ENCODE measurements at regions not wholly inside any gene's neighbourhood (a gene's known extent, or its start where the extent isn't known, plus 50 kb on each side); places are given as distances from the start of the nearest gene placed in this dataset.

DNA sequence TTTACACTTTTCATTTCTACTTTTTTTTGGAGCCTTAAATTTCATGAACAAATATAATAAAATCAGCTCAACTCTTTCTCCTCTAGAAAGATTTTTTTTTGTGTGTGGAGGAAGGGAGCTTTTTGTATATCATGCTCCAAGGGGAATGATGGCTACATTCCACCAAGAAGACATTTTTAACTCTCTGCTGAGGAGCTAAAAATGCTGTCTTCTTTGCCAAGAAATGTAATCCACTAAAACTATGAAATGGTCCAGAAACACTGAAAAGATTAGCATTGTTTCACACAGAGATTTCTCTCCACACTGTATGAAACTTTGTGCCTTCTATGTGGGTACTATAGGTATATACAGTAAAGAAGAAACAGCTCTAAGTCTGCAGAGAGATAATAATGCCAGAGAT lies 74.1 kb upstream of the ANK3 start:
- DNase-seq (no peak), ATAC-seq (no peak)
- no peaks in the 10 kb centered on the region for H3K27me3 Mint-ChIP-seq (ENCODE audit: low read depth)
- H3K9me3 Mint-ChIP-seq, result no peaks in the 10 kb centered on the region
- peaks cover 1% of the 10 kb centered on the region for H3K4me1 Mint-ChIP-seq (ENCODE audit: low read depth)
- no peaks in the 10 kb centered on the region for H3K36me3 Mint-ChIP-seq (ENCODE audit: insufficient read depth)
- no peak overlapping the region for H3K4me3 Mint-ChIP-seq

- no peak for ATAC-seq
- Mint-ChIP-seq H3K9me3 (no peaks in the 10 kb centered on the region), H3K4me1 (ENCODE audit: low read depth) (peaks cover 2% of the 10 kb centered on the region), H3K27me3 (ENCODE audit: low read depth) (no peaks in the 10 kb centered on the region), H3K4me3 (no peak overlapping the region), H3K36me3 (ENCODE audit: insufficient read depth) (no peaks in the 10 kb centered on the region)
- no peak for DNase-seq
These were observed 72.0 kb upstream of the ANK3 start for GRCh38 chr10:60461688-60462087.

- H3K9me3 Mint-ChIP-seq, result no peaks in the 10 kb centered on the region
- no peaks in the 10 kb centered on the region for H3K36me3 Mint-ChIP-seq (ENCODE audit: insufficient read depth)
- DNase-seq (no peak), ATAC-seq (no peak)
- no peak overlapping the region for H3K4me3 Mint-ChIP-seq
- H3K27me3 Mint-ChIP-seq (ENCODE audit: low read depth), result no peaks in the 10 kb centered on the region
- peaks cover 5% of the 10 kb centered on the region for H3K4me1 Mint-ChIP-seq (ENCODE audit: low read depth)
These were observed 70.2 kb upstream of the ANK3 start for GRCh38 chr10:60459701-60460457.

- Mint-ChIP-seq H3K4me3 (no peak overlapping the region), H3K36me3 (ENCODE audit: insufficient read depth) (no peaks in the 10 kb centered on the region), H3K4me1 (ENCODE audit: low read depth) (peaks cover 9% of the 10 kb centered on the region), H3K9me3 (no peaks in the 10 kb centered on the region), H3K27me3 (ENCODE audit: low read depth) (no peaks in the 10 kb centered on the region)
- no peak for ATAC-seq
- DNase-seq, result no peak
These were observed 66.4 kb upstream of the ANK3 start for GRCh38 chr10:60456053-60456452.

DNA sequence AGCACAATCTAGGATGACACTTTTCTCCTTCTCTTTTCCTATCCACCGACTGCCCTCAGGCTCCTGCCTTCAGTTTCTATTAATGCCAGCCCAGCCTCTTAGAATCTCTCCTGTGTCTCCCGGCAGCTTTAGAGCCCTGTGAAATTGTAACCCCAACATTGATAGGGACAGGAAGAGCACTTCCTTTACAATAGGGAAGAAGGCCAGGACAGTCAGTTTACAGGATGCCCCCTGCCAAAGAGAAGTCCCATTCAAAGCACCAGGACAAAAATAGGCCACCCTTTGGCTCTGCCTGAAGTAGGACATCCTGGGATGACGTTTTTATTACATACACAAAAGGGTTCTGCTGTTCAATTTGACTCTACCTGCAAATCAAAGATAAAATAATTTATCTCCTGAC lies 64.7 kb upstream of the ANK3 start:
- H3K4me3 Mint-ChIP-seq, result no peak overlapping the region
- H3K9me3 Mint-ChIP-seq, result no peaks in the 10 kb centered on the region
- H3K4me1 Mint-ChIP-seq (ENCODE audit: low read depth), result peaks cover 9% of the 10 kb centered on the region
- peaks cover 4% of the 10 kb centered on the region for H3K36me3 Mint-ChIP-seq (ENCODE audit: insufficient read depth)
- no peaks in the 10 kb centered on the region for H3K27me3 Mint-ChIP-seq (ENCODE audit: low read depth)
- no peak for ATAC-seq
- DNase-seq, result no peak

GRCh38 chr10:60453036-60453435 lies 63.4 kb upstream of the ANK3 start:
- Mint-ChIP-seq H3K4me1 (ENCODE audit: low read depth) (peaks cover 9% of the 10 kb centered on the region), H3K9me3 (no peaks in the 10 kb centered on the region), H3K4me3 (no peak overlapping the region), H3K27me3 (ENCODE audit: low read depth) (no peaks in the 10 kb centered on the region), H3K36me3 (ENCODE audit: insufficient read depth) (peaks cover 4% of the 10 kb centered on the region)
- ATAC-seq (no peak), DNase-seq (no peak)

DNA sequence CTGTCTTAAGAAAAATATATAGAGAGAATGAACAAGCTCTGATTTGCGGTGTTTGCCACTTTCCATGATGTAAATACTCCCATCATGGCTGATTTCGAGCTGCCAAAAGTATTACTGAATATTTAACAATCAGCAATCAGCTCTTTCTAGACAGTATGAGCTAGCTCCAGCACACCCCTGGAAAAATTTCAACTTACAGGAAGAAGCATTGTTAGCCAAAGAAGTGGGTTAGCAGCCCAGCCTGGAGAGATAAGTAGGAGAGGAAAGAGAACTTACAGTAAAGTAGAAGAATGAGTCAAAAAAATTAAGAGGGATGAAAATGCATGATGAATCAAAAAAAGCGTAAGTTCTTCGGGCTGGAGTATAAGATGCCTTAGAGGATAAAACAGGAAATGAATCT lies 60.6 kb upstream of the ANK3 start:
- DNase-seq (no peak), ATAC-seq (no peak)
- H3K36me3 Mint-ChIP-seq (ENCODE audit: insufficient read depth), result peaks cover 4% of the 10 kb centered on the region
- peaks cover 17% of the 10 kb centered on the region for H3K4me1 Mint-ChIP-seq (ENCODE audit: low read depth)
- H3K27me3 Mint-ChIP-seq (ENCODE audit: low read depth), result no peaks in the 10 kb centered on the region
- no peaks in the 10 kb centered on the region for H3K9me3 Mint-ChIP-seq
- no peak overlapping the region for H3K4me3 Mint-ChIP-seq

DNA sequence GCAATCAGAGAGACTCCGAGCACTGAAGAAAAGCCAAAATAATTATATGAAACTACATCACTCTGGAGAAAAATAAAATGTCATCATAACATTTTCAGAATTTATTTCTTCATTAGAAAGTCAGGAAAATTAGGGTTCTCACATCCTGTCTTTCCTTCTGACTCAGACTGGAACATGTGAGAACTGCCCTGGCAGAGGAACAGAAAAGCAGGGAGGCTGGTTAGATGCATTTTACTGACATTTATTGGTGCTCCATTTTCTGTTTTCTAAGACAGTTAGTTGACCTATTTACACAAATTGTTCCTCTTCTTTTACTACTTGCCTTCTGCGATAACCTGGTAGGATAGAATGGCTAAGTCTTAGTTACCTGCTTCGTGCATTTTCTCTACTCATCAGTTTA lies 58.6 kb upstream of the ANK3 start:
- no peak overlapping the region for H3K4me3 Mint-ChIP-seq
- peaks cover 4% of the 10 kb centered on the region for H3K36me3 Mint-ChIP-seq (ENCODE audit: insufficient read depth)
- H3K9me3 Mint-ChIP-seq, result no peaks in the 10 kb centered on the region
- no peak for ATAC-seq
- H3K27me3 Mint-ChIP-seq (ENCODE audit: low read depth), result no peaks in the 10 kb centered on the region
- peaks cover 13% of the 10 kb centered on the region for H3K4me1 Mint-ChIP-seq (ENCODE audit: low read depth)
- no peak for DNase-seq

GRCh38 chr10:60446851-60447250 lies 57.2 kb upstream of the ANK3 start:
- ATAC-seq, result no peak
- peaks cover 13% of the 10 kb centered on the region for H3K4me1 Mint-ChIP-seq (ENCODE audit: low read depth)
- no peak overlapping the region for H3K4me3 Mint-ChIP-seq
- H3K27me3 Mint-ChIP-seq (ENCODE audit: low read depth), result no peaks in the 10 kb centered on the region
- no peak for DNase-seq
- H3K36me3 Mint-ChIP-seq (ENCODE audit: insufficient read depth), result peaks cover 4% of the 10 kb centered on the region
- no peaks in the 10 kb centered on the region for H3K9me3 Mint-ChIP-seq

- ATAC-seq, result no peak
- Mint-ChIP-seq H3K36me3 (ENCODE audit: insufficient read depth) (peaks cover 4% of the 10 kb centered on the region), H3K9me3 (no peaks in the 10 kb centered on the region), H3K4me3 (no peak overlapping the region), H3K27me3 (ENCODE audit: low read depth) (no peaks in the 10 kb centered on the region), H3K4me1 (ENCODE audit: low read depth) (peaks cover 13% of the 10 kb centered on the region)
- DNase-seq, result no peak
These were observed 56.6 kb upstream of the ANK3 start for GRCh38 chr10:60446070-60446833.

DNA sequence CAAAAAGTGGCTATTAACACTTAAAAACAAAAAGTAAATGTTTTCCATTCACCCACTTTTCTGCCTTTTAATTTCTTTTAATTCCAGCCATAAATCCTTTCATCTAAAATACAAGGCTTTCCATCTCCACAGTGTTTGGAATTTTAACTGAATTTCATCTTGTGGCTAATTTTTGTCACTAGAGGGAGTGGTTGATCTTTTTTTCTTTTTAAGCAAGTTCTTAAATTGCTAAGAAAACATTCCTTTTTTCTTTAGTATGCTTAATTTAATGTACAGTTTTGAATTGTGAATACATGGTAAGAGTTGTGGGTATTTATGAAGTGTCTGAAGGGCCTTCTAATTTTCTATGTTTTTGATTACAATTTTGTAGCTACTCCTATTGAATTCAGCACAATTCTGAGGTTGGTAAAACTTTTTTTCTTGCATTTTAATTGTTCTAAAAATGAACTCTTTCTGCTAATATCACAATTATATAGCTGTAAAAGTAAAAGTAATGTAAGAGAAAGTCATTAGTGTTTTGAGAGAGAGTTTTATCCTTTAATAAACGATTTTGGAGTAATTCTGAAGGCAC lies 54.9 kb upstream of the ANK3 start:
- ATAC-seq, result no peak
- Mint-ChIP-seq H3K9me3 (no peaks in the 10 kb centered on the region), H3K4me3 (no peak overlapping the region), H3K36me3 (ENCODE audit: insufficient read depth) (peaks cover 4% of the 10 kb centered on the region), H3K27me3 (ENCODE audit: low read depth) (no peaks in the 10 kb centered on the region), H3K4me1 (ENCODE audit: low read depth) (peaks cover 13% of the 10 kb centered on the region)
- DNase-seq, result no peak

DNA sequence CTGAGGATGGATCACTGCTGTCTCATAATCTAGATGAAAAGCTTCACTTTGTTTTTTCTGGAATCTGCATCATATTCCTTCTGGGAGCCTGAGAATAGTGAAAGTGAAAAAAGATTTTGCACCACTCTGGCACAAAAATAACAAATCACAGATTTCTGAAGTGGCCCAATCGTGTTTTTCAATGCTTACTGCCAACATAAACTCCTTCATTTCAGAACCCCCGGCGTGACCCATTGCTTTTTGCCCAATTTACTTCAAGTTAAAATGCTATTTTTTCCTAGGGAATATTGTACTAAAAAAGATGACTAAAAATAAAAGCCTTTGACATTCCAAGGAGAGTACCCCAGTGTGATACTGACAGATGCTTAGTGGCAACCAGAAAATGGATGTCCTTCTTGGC lies 53.7 kb upstream of the ANK3 start:
- DNase-seq, result no peak
- ATAC-seq, result no peak
- no peak overlapping the region for H3K4me3 Mint-ChIP-seq

DNA sequence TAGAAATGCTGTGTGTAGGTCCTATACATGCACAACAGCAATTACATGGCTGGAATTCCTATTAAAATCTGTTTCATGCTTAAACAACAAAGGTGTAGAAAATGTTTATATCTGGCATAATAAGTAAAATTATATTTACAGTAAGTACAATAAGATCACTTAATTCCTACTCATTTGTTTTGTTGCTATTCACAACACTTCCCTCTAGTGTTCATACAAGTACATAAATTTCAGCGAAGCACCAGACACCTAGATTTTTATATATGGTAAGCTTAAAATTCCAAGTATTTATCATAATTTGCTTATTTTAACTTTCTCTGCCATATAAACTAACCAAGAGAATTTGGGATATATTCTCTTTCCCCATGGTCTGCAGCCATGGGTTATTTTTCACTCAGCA lies 51.8 kb upstream of the ANK3 start:
- no peaks in the 10 kb centered on the region for H3K9me3 Mint-ChIP-seq
- DNase-seq (no peak), ATAC-seq (no peak)
- no peaks in the 10 kb centered on the region for H3K27me3 Mint-ChIP-seq (ENCODE audit: low read depth)
- H3K4me3 Mint-ChIP-seq, result no peak overlapping the region
- peaks cover 2% of the 10 kb centered on the region for H3K4me1 Mint-ChIP-seq (ENCODE audit: low read depth)
- H3K36me3 Mint-ChIP-seq (ENCODE audit: insufficient read depth), result peaks cover 4% of the 10 kb centered on the region

More for the DNA sequence above, 53.7 kb upstream of the ANK3 start:
- Mint-ChIP-seq H3K36me3 (ENCODE audit: insufficient read depth) (peaks cover 4% of the 10 kb centered on the region), H3K9me3 (no peaks in the 10 kb centered on the region), H3K27me3 (ENCODE audit: low read depth) (no peaks in the 10 kb centered on the region), H3K4me1 (ENCODE audit: low read depth) (peaks cover 13% of the 10 kb centered on the region)

GRCh38 chr10:60439641-60440040 lies 50.0 kb upstream of the ANK3 start:
- Mint-ChIP-seq H3K4me3 (no peak overlapping the region), H3K27me3 (ENCODE audit: low read depth) (no peaks in the 10 kb centered on the region), H3K4me1 (ENCODE audit: low read depth) (no peaks in the 10 kb centered on the region), H3K36me3 (ENCODE audit: insufficient read depth) (peaks cover 4% of the 10 kb centered on the region), H3K9me3 (no peaks in the 10 kb centered on the region)
- ATAC-seq (no peak), DNase-seq (no peak)

Data from activated T-cell treated with anti-CD3 and anti-CD28 coated beads, Interleukin-2, amount 50 U/mL, for 4 hours (primary cell).